Esophagus squamous epithelium (tissue), 4 donors: ENCODE measurements at regions not wholly inside any gene's neighbourhood (a gene's known extent, or its start where the extent isn't known, plus 50 kb on each side); places are given as distances from the start of the nearest gene placed in this dataset.

Source experiments
- CTCF ChIP-seq, 6 experiments: fragments of 450-650 bp in 4 of 6; fragments of 200-600 bp in 2 of 6; sonication (generic) in 2 of 6; IDR thresholded peaks; one replicate each; pipeline ENCODE4 v1.5.1; 2016 to 2019; ENCODE audit warnings: antibody characterized with exemption in 6 of 6, mild to moderate bottlenecking in 4 of 6, moderate library complexity in 4 of 6
- POLR2A ChIP-seq, 4 donors: fragments of 450-650 bp; IDR thresholded peaks; one replicate each; pipeline ENCODE4 v1.6.1; 2017; ENCODE audit warnings: antibody characterized with exemption in 4 of 4, mild to moderate bottlenecking in 4 of 4, moderate library complexity in 3 of 4

- TF ChIP-seq CTCF (IDR thresholded peaks at IDR 0.05): no peak
- TF ChIP-seq POLR2A (IDR thresholded peaks at IDR 0.05): no peak
These were observed 481.9 kb downstream of the TMX3 start for GRCh38 chr18:68233018-68233417.
